D721Med (cell line): ENCODE measurements at regions not wholly inside any gene's neighbourhood (a gene's known extent, or its start where the extent isn't known, plus 50 kb on each side); places are given as distances from the start of the nearest gene placed in this dataset.

Experiments
- DNase-seq: peaks from one replicate; pipeline ENCODE4 v3.0.0; 2011; ENCODE audit warnings: low spot score; ENCODE audit not compliant: insufficient read length
- FAIRE-seq: peaks from 2 replicates; lab custom pipeline; 2011; peaks lifted over from hg19 to GRCh38; lab: Jason Lieb, UNC
- TF ChIP-seq, protein P1 (sequence below): IDR thresholded peaks from 2 replicates; pipeline ENCODE4 v1.5.1; 2012; ENCODE audit warnings: mild to moderate bottlenecking, control low read depth; ENCODE audit not compliant: insufficient read depth; ENCODE audit errors: missing control alignments

DNA sequence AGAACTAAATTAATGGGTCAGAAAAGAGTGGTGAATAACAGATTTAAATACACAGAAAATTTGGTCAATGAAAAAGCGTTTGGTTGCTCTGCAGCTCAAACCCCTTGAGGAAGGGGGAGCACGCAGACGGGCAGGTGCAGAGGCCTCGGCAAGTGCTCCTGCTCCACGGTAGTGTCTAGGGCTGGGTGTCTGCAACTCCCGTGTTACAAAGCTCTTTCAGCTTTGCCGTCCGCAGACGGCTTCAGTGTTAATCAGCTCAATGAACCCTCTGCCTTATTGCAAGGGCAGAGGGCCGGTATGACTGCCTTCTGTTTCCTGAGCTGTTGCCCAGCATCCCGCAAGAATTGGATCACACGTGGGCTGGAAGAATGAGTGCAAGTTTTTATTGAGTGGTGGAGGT, 125.7 kb upstream of the TRHDE start:
- DNase-seq = no peak
- FAIRE-seq = no peak
- TF ChIP-seq, protein P1, sequence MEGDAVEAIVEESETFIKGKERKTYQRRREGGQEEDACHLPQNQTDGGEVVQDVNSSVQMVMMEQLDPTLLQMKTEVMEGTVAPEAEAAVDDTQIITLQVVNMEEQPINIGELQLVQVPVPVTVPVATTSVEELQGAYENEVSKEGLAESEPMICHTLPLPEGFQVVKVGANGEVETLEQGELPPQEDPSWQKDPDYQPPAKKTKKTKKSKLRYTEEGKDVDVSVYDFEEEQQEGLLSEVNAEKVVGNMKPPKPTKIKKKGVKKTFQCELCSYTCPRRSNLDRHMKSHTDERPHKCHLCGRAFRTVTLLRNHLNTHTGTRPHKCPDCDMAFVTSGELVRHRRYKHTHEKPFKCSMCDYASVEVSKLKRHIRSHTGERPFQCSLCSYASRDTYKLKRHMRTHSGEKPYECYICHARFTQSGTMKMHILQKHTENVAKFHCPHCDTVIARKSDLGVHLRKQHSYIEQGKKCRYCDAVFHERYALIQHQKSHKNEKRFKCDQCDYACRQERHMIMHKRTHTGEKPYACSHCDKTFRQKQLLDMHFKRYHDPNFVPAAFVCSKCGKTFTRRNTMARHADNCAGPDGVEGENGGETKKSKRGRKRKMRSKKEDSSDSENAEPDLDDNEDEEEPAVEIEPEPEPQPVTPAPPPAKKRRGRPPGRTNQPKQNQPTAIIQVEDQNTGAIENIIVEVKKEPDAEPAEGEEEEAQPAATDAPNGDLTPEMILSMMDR = no peak

DNA sequence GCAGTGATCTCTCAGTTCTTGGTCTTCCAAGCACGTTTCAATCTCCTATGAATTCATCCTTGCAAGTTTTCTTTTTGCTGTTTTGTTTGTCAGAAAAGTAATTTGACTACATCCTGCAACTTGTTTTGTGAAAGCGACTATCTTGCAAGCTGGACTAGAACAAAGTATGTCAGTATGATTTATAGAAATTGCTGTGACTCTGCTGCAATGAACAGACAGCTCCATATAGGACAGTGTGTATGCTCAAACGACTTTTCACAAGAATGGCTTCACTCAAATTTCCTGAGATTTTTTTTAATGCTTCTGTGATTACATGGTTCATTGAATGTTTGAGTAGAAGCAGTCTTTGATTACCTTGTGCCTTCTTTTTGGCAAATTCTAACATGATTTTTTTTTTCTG, 123.5 kb upstream of the TRHDE start:
- TF ChIP-seq, protein P1 = no peak
- no peak for DNase-seq
- FAIRE-seq = no peak

DNA sequence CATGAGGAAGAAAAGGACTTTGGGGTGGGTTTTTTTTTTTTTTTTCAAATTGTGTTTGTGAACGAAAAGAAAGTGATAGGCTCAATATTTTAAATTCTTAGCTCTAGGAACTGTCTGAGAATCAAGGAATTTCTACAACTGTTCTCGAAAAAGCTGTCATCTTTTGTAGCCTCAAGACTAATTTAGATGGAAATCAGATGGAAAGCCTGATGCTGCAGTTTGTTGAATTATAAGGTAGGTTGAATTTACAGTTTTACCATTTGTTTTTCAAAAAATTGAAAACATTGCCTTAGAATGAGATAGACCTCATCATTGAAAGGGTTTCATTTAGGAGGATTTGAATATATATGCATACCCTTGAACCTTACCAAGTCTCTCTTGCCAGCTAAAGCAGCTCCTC, 109.3 kb upstream of the TRHDE start:
- DNase-seq (no peak), FAIRE-seq (no peak)
- TF ChIP-seq, protein P1 = no peak

DNA sequence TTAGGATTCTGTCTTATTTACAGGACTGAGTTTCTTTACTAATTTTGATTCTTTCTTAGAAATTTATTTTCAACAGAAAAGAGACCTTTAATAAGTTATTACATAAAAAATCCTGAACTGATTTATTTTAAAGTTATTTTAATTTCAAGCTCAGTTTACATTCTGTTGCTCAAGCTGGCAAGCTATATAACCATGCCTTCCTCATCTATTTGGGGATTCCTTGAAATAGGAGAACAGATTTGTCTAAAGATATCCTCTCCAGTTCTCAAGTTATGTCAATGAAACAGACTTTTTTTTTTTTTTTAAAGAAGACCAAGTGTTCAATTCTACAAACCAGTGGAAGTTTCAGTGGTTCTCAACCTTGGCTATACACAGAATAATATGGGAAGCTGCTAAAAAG, 103.3 kb upstream of the TRHDE start:
- TF ChIP-seq, protein P1 = no peak
- DNase-seq = no peak
- FAIRE-seq = no peak

DNA sequence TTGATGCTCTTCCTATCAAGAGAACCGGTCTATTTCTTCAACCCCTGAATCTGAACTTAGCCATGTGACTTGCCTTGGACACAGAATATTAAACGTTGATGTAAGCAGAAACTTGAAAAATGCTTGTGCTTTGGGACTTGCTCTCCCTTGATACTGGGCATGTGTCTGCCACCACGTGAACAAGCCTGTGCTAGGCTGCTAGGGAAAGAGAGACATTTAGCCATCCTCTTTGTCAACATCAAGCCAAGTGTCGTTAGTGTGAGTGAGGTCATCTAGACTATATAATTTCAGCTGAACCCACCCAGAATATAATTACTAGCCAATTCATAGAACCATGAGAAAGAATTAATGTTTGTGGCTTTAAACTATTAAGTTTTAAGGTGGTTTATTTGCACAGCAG, 98.2 kb upstream of the TRHDE start:
- no peak for DNase-seq
- FAIRE-seq = no peak
- TF ChIP-seq, protein P1 = no peak

DNA sequence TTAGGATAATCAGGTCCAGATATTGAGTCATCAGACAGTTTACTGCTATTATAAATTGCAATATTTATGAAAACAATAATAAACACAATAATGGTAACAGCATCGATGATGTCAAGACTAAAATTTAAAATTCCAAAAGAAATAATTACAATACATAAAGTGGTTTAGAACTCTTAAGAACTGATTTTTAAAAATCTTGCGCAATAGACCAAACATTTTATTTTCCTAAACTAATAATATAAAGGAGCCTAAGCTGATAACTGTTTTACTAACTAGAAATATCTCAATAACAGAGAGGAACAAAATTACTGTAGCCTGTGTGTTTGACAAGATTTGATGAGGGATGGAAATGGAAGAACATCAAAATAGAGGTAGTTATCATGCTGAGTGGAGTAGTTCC, 93.9 kb upstream of the TRHDE start:
- DNase-seq (no peak), FAIRE-seq (no peak)
- TF ChIP-seq, protein P1 = no peak

DNA sequence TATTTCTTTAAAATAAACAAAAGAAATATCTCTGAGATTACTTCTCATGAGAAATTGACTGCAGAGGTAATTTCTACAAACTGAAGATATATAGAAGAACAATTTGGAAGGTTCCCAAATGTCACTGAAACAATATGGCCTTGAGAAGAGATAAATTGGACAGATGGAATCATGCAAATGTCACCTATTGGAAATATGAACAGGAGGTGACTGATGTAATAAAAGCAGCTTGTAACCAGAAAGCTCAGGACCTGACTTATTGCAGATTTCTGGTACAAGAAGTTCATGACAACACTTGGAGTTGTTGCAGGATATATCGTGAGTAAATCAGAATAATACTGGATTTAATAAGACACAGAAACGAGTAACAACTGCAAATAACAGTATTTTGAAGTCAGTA, 93.3 kb upstream of the TRHDE start:
- DNase-seq (no peak), FAIRE-seq (no peak)
- TF ChIP-seq, protein P1 = no peak
